C4-2B (cell line): ENCODE measurements at regions not wholly inside any gene's neighbourhood (a gene's known extent, or its start where the extent isn't known, plus 50 kb on each side); places are given as distances from the start of the nearest gene placed in this dataset.

Experiments
- ZFX ChIP-seq: fragments of 450-650 bp; IDR thresholded peaks from 2 replicates; pipeline ENCODE4 v1.6.1; 2017
- TF ChIP-seq, protein P1 (sequence below): fragments of 450-650 bp; conservative IDR thresholded peaks from 2 replicates; pipeline ENCODE4 v1.5.1; 2017; ENCODE audit warnings: mild to moderate bottlenecking

DNA sequence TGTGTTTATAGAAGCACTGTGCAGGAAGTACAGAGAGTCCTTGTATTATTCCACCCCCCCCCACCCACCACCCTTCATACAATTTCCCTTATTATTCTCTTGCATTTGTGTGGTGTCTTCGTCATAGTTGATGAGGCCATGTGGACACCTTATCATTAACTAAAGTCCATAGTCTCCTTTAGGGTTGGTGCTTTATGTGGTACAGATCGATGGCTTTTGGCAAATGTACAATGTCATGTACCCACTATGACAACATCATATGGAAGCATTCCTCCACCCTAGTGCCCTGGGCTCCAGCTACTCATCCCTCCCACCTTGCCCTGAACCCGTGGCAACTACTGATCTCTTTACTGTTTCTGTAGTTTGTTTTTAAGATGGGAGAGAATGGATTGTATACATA, 93.8 kb upstream of the HDAC4 start:
- TF ChIP-seq, protein P1, sequence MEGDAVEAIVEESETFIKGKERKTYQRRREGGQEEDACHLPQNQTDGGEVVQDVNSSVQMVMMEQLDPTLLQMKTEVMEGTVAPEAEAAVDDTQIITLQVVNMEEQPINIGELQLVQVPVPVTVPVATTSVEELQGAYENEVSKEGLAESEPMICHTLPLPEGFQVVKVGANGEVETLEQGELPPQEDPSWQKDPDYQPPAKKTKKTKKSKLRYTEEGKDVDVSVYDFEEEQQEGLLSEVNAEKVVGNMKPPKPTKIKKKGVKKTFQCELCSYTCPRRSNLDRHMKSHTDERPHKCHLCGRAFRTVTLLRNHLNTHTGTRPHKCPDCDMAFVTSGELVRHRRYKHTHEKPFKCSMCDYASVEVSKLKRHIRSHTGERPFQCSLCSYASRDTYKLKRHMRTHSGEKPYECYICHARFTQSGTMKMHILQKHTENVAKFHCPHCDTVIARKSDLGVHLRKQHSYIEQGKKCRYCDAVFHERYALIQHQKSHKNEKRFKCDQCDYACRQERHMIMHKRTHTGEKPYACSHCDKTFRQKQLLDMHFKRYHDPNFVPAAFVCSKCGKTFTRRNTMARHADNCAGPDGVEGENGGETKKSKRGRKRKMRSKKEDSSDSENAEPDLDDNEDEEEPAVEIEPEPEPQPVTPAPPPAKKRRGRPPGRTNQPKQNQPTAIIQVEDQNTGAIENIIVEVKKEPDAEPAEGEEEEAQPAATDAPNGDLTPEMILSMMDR: no peak
- TF ChIP-seq ZFX: no peak
